SK-N-SH (cell line): ENCODE measurements at regions not wholly inside any gene's neighbourhood (a gene's known extent, or its start where the extent isn't known, plus 50 kb on each side); places are given as distances from the start of the nearest gene placed in this dataset.

ENCODE experiments used
- CTCF ChIP-seq: fragments of 200-600 bp; sonication (generic); IDR thresholded peaks from 2 replicates; pipeline ENCODE4 v1.6.1; 2017; ENCODE audit warnings: antibody characterized with exemption, mild to moderate bottlenecking, moderate library complexity
- EP300 ChIP-seq, 2 experiments: IDR thresholded peaks; 2 replicates each; pipeline versions ENCODE4 v1.4.0 to v1.6.1; 2012; ENCODE audit warnings: borderline replicate concordance in 1 of 2, low read depth in 1 of 2, low read length in 1 of 2
- EZH2phosphoT487 ChIP-seq: fragments of 200-600 bp; sonication (generic); IDR thresholded peaks from 2 replicates; pipeline ENCODE4 v1.6.1; 2017; ENCODE audit warnings: low read depth, mixed run types, mild to moderate bottlenecking, antibody characterized with exemption, moderate library complexity, borderline replicate concordance
- IRF3 ChIP-seq: fragments of 150-350 bp; IDR thresholded peaks from 2 replicates; pipeline ENCODE4 v1.6.1; 2016; ENCODE audit warnings: mild to moderate bottlenecking, low read depth, low read length
- JUND ChIP-seq: IDR thresholded peaks from 2 replicates; pipeline ENCODE4 v1.4.0; 2012
- MEF2A ChIP-seq: IDR thresholded peaks from 2 replicates; pipeline ENCODE4 v1.4.0; 2012; ENCODE audit warnings: low read depth, borderline replicate concordance
- NRF1 ChIP-seq: IDR thresholded peaks from 2 replicates; pipeline ENCODE4 v1.6.1; 2012; ENCODE audit warnings: low read depth, mild to moderate bottlenecking, low read length
- POLR2AphosphoS5 ChIP-seq: IDR thresholded peaks from 2 replicates; pipeline ENCODE4 v1.6.1; 2012; ENCODE audit warnings: low read depth, low read length
- RAD21 ChIP-seq: IDR thresholded peaks from 2 replicates; pipeline ENCODE4 v1.6.1; 2012; ENCODE audit warnings: mild to moderate bottlenecking, low read length
- RCOR1 ChIP-seq: fragments of 150-350 bp; IDR thresholded peaks from 2 replicates; pipeline ENCODE4 v1.6.1; 2017; ENCODE audit warnings: antibody characterized with exemption, low read length
- RFX5 ChIP-seq: IDR thresholded peaks from 2 replicates; pipeline ENCODE4 v1.6.1; 2012; ENCODE audit warnings: mild to moderate bottlenecking, improper control_type of control experiment, low read length
- SMC3 ChIP-seq: IDR thresholded peaks from 2 replicates; pipeline ENCODE4 v1.6.1; 2012; ENCODE audit warnings: low read depth, low read length, improper control_type of control experiment

- TF ChIP-seq RCOR1 (no peak), EP300 (IDR thresholded peaks at IDR 0.05; ENCODE audit: borderline replicate concordance in 1 of 2, low read depth in 1 of 2, low read length in 1 of 2) (no peak), CTCF (no peak), JUND (no peak), EZH2phosphoT487 (no peak), RAD21 (no peak), POLR2AphosphoS5 (no peak), RFX5 (no peak), NRF1 (no peak), MEF2A (no peak), IRF3 (no peak), SMC3 (no peak)
Observed at GRCh38 chr21:38619992-38620479, 121.8 kb upstream of the ERG start.
